ENCODE measurements at regions not wholly inside any gene's neighbourhood (a gene's known extent, or its start where the extent isn't known, plus 50 kb on each side); places are given as distances from the start of the nearest gene placed in this dataset.

GRCh38 chr1:106960412-106960811 is 96.1 kb upstream of the PRMT6 start:
- no peak for TF ChIP-seq POLR2AphosphoS5 (IDR thresholded peaks at IDR 0.05; ENCODE audit: low read depth)
- no peak for TF ChIP-seq CTCF (IDR thresholded peaks at IDR 0.05; ENCODE audit: insufficient read depth, low read length)
